ENCODE measurements at regions not wholly inside any gene's neighbourhood (a gene's known extent, or its start where the extent isn't known, plus 50 kb on each side); places are given as distances from the start of the nearest gene placed in this dataset.
"Not testable (repeated sequence)": the region's sequence is repeated elsewhere in the genome, so short reads cannot be mapped to it uniquely, and the experiment has no call there.

GRCh38 chr18:8970843-8971242 lies 131.7 kb upstream of the NDUFV2 start:
- no peak for DNase-seq

GRCh38 chr18:8972116-8972515 lies 130.4 kb upstream of the NDUFV2 start:
- peak; percentile 21 for DNase-seq

- no peak for DNase-seq
Measured at GRCh38 chr18:8974279-8974678, 128.2 kb upstream of the NDUFV2 start.

- DNase-seq: no peak
Measured at GRCh38 chr18:8974696-8975095, 127.8 kb upstream of the NDUFV2 start.

DNA sequence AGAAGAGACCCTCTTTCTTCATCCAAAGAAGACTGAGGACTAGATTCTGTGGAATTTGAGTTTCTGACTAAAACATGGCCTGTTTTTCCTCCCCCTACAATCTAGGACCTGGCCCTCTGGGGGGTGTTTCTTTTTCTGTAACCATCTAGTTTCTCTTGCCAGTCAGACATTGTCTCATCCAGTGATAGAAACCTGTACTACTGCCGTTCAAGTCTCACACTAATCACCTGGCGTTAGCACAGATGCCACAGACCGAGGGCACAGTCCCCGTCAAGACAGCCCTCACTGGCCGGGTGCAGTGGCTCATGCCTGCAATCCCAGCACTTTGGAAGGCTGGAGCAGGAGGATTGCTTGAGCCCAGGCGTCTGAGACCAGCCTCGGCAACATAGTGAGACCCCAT lies 126.9 kb upstream of the NDUFV2 start:
- no peak for DNase-seq

DNA sequence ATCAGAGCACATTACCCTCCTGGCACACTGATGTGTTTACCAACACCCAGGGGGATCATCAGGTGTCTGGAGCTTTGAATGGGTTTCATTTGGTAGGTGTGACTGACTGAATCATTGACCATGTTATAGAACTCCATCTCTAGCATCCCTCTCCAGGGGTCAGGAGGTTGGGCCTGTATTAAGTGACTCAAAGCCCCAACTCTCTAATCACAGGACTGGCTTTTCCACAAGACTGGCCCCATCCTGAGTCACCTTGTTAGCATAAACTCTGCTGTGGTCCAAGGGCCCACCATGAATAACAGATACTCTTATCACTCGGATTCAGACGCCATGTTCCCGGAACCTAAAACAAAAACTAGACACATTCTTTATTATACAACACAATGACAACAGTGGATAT lies 125.9 kb upstream of the NDUFV2 start:
- no peak for DNase-seq

- DNase-seq: no peak
Measured at GRCh38 chr18:8977166-8977565, 125.3 kb upstream of the NDUFV2 start.

DNA sequence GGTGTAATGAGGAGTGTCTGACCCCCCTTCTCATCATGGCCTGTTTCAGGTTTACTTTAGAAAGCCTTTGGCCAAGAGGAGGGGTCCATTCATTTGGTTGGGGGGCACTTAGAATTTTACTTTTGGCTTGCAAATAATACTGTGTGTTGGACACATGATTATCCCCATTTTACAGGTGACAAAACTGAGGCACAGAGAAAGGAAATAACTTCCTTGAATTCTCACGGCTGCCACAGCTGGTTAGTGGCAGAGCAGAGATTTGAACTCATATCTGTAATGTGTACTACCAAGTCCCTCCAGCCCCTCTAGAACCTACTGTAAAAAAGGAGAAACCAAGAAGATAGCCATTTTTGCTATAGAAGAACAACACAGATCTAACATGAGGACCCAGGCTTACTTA lies 124.8 kb upstream of the NDUFV2 start:
- DNase-seq: no peak

GRCh38 chr18:8978394-8978793 lies 124.1 kb upstream of the NDUFV2 start:
- DNase-seq: no peak

GRCh38 chr18:8979258-8979988 lies 123.1 kb upstream of the NDUFV2 start:
- no peak for DNase-seq

DNA sequence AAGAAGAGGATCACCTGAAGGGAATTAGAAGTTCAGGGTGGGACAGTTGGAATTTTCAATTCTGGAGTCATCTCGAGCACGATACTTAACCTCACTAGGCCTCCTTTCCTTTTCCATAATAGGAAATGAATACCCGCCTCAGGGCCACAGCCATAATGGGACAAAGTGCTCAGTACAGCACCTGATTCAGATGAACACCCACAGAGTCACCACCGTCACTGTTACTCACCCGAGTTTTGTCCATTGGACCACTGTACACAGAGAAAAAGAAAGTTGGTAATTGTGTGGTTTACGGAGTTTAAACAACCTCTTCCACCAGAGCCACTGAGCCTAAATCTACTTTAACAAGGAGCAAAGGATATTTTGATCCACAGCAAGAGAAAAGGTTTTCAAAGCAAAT lies 122.0 kb upstream of the NDUFV2 start:
- DNase-seq: no peak

DNA sequence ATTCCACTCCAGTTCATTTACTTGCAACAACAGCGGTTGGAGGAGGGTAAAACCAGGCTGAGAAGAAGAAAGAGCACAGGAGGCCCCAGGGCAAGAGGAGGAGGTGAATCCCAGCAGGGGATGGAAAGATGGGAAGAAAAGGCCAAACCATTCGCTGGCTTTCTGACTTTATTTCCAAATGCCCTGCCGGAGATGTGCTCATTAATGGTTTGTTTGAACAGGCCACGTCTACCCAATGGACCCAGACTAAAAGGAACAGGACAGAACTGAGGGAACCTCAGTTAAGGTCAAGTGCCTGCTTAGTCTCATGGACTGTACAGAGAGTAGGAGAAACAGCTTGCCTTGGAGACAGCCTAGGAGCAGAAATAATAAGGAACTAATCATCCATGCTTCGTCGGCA lies 121.6 kb upstream of the NDUFV2 start:
- DNase-seq: no peak

GRCh38 chr18:8982416-8983183 lies 119.9 kb upstream of the NDUFV2 start:
- DNase-seq: peak; percentile 58

DNA sequence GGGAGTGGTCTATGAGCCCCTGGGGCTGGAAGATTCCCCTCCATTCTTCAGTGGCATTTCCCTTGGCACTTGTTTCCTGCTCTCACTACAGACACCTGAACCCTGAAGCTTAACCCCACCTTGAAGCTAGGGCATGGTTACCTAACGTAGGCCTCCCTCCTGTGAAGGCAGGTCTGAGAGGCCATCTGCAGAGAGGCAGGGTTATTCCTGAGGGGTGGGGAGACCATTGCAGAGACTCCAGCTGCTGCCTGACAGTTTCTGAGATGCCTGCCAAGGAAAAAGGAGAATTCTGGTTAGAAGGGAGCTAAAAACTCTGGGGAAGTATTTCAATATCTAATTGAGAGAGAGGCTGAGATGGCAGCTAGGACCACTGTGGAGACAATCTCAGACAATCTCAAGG lies 119.3 kb upstream of the NDUFV2 start:
- peak; percentile 50 for DNase-seq

GRCh38 chr18:8984131-8984721 lies 118.3 kb upstream of the NDUFV2 start:
- DNase-seq: no peak

- DNase-seq: no peak
Measured at GRCh38 chr18:8987241-8987640, 115.3 kb upstream of the NDUFV2 start.

DNA sequence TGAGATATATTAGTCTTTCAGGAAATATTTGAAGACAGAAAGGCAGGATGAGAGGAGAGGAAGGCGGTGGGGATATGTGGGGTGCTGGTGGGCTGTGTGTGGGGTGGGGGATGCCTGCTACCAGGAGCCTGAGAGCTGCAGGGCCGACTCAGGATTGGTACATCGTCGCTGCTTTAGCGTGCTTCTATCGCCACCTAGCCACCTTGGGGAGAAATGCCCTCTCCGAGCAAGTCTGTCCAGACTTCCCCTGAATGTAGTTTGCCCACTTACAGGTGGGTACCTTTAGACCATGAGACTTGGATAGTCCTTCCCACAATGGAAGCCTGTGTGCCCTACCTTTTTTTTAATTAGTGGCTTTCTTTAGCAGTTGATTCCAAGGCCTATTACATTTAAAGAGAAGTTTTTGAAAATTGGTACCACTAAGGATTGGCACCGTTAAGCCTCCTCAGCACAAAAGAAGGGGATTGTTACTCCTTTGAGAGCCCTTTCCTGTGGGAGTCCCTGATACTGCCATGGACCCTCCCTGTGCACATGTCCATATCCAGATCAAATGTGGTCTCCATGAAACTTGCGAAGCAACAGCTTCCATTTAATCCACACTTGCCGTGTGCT lies 114.1 kb upstream of the NDUFV2 start:
- peak; percentile 61 for DNase-seq

GRCh38 chr18:8989017-8989416 lies 113.5 kb upstream of the NDUFV2 start:
- no peak for DNase-seq

DNA sequence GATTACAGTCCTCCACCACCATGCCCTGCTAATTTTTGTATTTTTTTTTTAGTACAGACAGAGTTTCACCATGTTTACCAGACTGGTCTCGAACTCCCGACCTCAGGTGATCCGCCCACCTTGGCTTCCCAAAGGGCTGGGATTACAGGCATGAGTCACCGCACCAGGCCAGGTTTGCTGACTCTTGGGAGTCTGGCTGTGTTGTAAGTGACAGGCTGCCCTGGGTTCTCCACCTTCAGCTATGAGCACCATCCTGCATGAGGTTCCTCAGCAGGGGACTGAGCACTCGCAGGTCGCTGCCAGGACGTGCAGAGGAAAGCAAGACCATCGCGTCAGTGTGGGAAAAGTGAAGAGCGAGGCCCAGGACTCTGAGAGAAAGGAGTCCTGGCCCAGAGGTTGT lies 112.6 kb upstream of the NDUFV2 start:
- DNase-seq: no peak

DNA sequence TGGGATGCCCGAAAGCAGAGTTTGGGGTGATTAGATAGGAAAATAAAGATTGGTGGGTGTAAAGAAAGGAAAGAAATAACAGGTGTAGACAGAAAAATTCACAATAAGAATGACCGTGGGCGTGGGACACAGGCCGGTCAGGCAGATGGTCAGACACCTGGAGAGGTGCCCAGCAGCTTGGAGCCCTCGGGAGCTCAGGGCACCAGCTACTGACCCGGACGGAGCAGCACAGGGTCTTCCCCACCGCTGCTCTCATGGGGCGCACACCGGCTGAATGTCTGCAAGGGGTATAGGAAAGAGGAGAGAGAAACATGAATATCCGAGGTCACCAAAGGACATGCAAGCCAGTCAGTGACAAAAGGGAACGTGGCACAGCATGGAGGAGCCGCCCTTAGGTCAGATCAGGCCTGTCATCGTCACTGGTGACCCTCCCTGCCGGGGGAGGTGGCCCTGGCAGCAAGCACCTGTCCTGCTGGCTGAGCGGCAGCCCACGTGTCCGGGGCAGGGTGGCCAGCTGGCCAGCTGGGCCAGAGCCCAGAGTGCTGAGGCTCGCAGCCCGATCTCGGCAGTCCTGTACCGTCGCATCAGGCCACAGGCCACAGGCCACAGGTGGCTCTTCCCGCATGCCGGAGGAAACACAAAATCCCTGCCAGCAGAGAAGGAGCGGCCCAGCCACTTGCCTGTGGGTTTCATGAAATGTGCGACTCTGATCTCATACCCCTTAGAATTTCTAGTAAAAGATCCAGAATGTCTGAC lies 112.0 kb upstream of the NDUFV2 start:
- no peak for DNase-seq

DNA sequence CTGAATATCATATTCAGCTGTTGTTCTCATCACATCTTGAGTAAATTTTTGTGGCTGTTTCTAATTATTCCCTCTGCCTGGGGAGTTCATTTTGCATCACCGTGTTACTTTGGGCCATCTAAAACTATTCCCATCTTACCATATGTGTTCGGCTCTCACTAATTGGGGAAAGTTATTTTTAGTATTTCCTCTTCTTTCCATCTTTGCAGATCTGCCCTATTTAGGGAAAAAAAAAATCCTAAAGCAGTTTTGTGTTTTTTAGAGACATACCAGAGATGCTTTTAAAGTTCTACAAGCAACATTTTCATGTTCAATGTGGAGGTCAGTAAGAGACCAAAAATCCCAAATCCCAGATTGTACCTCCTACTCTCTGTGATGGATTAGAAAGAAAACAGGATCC lies 111.3 kb upstream of the NDUFV2 start:
- DNase-seq: no peak

GRCh38 chr18:8992500-8992899 lies 110.0 kb upstream of the NDUFV2 start:
- not testable (repeated sequence) for DNase-seq

GRCh38 chr18:8994603-8995002 lies 107.9 kb upstream of the NDUFV2 start:
- no peak for DNase-seq
